HUES48 (cell line): ENCODE measurements at regions not wholly inside any gene's neighbourhood (a gene's known extent, or its start where the extent isn't known, plus 50 kb on each side); places are given as distances from the start of the nearest gene placed in this dataset.

Experiments used
- H3K27ac ChIP-seq: one replicate; pipeline ENCODE4 v1.7.0; 2013; ENCODE audit warnings: low read depth, low read length, inconsistent platforms
- H3K27me3 ChIP-seq: 2 replicates; pipeline ENCODE4 v1.6.1; 2013; ENCODE audit warnings: mild to moderate bottlenecking, low read length; ENCODE audit not compliant: control insufficient read depth, insufficient read depth
- H3K36me3 ChIP-seq: 2 replicates; pipeline ENCODE4 v1.6.1; 2013; ENCODE audit warnings: low read length; ENCODE audit not compliant: control insufficient read depth, insufficient read depth
- H3K4me1 ChIP-seq: 2 replicates; pipeline ENCODE4 v1.6.1; 2013; ENCODE audit warnings: mild to moderate bottlenecking, low read length; ENCODE audit not compliant: control insufficient read depth, insufficient read depth
- H3K4me3 ChIP-seq: 2 replicates; pipeline ENCODE4 v1.5.1; 2013; ENCODE audit warnings: mild to moderate bottlenecking, low read depth, low read length
- H3K9ac ChIP-seq: 2 replicates; pipeline ENCODE4 v1.6.1; 2013; ENCODE audit warnings: mild to moderate bottlenecking, low read depth, low read length, moderate library complexity
- H3K9me3 ChIP-seq: 2 replicates; pipeline ENCODE4 v1.6.1; 2013; ENCODE audit warnings: low read length; ENCODE audit not compliant: control insufficient read depth, insufficient read depth

GRCh38 chr15:93179700-93180102 is 90.7 kb upstream of the RGMA start:
- Histone ChIP-seq H3K9me3 (no peaks in the 10 kb centered on the region), H3K36me3 (no peaks in the 10 kb centered on the region), H3K4me1 (peaks cover 37% of the 10 kb centered on the region), H3K27ac (no peak overlapping the region), H3K27me3 (no peaks in the 10 kb centered on the region), H3K4me3 (no peak overlapping the region), H3K9ac (no peak overlapping the region)

DNA sequence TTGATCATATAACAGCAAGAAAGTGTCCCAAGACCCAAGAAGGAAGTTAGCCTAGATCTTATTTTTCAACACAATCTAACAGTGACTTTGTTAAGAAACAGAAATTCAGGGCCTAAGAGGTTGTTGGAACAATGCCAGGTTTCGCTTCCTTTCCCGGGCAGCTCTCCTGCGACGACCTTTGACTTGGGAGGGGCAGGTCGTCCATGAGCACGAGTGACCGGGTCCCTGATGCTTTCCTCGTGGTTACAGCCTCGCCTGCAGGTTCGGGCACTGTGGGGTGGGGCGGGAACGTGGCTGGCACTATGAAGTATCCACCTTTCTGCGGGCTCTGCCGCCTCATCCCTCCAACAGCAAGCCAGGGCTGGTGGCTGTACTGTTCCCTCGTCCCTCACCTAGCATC is 90.1 kb upstream of the RGMA start:
- Histone ChIP-seq H3K9ac (no peak overlapping the region), H3K9me3 (no peaks in the 10 kb centered on the region), H3K36me3 (no peaks in the 10 kb centered on the region), H3K4me3 (no peak overlapping the region), H3K27ac (no peak overlapping the region), H3K4me1 (peaks cover 37% of the 10 kb centered on the region), H3K27me3 (no peaks in the 10 kb centered on the region)

DNA sequence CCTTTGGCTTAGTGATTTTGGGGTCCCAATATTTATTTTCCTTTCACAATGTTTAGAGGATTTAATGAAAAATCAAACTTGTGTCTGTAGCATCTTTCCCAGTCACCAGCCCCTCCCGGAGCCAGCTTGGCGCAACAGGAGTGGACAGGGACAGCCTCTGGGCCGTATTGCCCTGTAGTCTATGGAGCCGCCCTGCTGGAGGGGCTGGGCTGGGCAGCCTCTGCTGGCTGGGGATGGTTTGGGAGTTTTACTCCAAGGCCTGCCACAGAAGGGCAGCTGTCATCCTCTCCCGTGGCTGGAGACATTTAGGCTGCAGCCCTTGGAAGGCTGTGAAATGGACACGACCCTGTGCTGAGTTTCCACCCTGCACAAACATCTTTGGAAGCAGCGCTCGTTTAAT is 89.4 kb upstream of the RGMA start:
- Histone ChIP-seq H3K36me3 (no peaks in the 10 kb centered on the region), H3K9ac (no peak overlapping the region), H3K9me3 (no peaks in the 10 kb centered on the region), H3K27me3 (no peaks in the 10 kb centered on the region), H3K27ac (no peak overlapping the region), H3K4me3 (no peak overlapping the region), H3K4me1 (peaks cover 33% of the 10 kb centered on the region)

DNA sequence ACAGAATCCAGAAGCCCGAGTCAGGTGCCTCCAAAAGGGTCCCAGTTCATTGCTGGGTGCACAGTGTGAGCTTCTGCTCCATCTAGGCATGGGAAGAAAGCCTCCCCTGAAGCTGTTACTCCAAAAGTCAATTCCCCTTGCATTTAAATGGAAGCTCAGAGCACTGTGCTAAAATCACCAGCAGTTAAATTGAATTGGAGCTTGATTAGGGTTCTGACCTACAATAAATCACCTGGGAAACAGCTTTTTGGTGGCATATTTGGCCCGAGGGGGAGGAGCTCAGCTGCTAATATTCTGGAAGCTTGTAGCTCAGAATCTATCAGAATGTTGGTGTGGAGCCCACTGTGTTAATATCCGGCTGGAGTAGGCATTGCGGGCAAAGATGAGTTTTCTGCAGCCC is 87.1 kb upstream of the RGMA start:
- no peak overlapping the region for H3K27ac ChIP-seq
- H3K9ac ChIP-seq, result no peak overlapping the region
- H3K9me3 ChIP-seq, result no peaks in the 10 kb centered on the region
- H3K4me1 ChIP-seq, result peaks cover 24% of the 10 kb centered on the region
- no peaks in the 10 kb centered on the region for H3K36me3 ChIP-seq
- no peaks in the 10 kb centered on the region for H3K27me3 ChIP-seq
- H3K4me3 ChIP-seq, result no peak overlapping the region

GRCh38 chr15:93174836-93175235 is 85.8 kb upstream of the RGMA start:
- H3K9ac ChIP-seq, result no peak overlapping the region
- peaks cover 13% of the 10 kb centered on the region for H3K4me1 ChIP-seq
- no peak overlapping the region for H3K4me3 ChIP-seq
- H3K27ac ChIP-seq, result no peak overlapping the region
- no peaks in the 10 kb centered on the region for H3K9me3 ChIP-seq
- H3K36me3 ChIP-seq, result no peaks in the 10 kb centered on the region
- H3K27me3 ChIP-seq, result no peaks in the 10 kb centered on the region

GRCh38 chr15:93173369-93173768 is 84.4 kb upstream of the RGMA start:
- Histone ChIP-seq H3K36me3 (no peaks in the 10 kb centered on the region), H3K27ac (no peak overlapping the region), H3K9me3 (no peaks in the 10 kb centered on the region), H3K9ac (no peak overlapping the region), H3K4me1 (peaks cover 3% of the 10 kb centered on the region; the same call in 1 of the 2 replicates), H3K27me3 (no peaks in the 10 kb centered on the region), H3K4me3 (no peak overlapping the region)

GRCh38 chr15:93171476-93171875 is 82.5 kb upstream of the RGMA start:
- H3K27me3 ChIP-seq, result no peaks in the 10 kb centered on the region
- no peaks in the 10 kb centered on the region for H3K9me3 ChIP-seq
- H3K4me1 ChIP-seq, result peaks cover 3% of the 10 kb centered on the region; the same call in 1 of the 2 replicates
- H3K36me3 ChIP-seq, result no peaks in the 10 kb centered on the region
- H3K4me3 ChIP-seq, result no peak overlapping the region
- no peak overlapping the region for H3K27ac ChIP-seq
- no peak overlapping the region for H3K9ac ChIP-seq

DNA sequence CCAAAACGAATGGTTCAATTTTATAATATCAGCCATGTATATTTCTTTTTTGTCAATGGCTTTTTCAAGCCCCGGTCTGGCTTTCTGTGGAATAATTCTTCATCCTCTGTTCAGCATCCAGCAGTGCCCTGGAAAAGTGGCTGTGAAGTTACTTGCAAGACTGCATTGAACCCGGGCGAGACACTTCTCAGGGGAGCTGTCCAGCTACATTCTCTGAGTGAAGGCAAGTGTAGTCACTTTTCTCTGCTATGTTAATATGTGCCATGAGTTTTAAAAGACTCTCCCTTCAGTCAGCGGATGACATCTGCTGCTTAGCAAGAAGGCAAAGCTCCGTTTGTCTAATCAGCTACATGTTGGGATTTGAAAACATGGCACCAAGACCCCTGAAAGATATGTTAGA is 81.3 kb upstream of the RGMA start:
- no peak overlapping the region for H3K4me3 ChIP-seq
- H3K27ac ChIP-seq, result no peak overlapping the region

DNA sequence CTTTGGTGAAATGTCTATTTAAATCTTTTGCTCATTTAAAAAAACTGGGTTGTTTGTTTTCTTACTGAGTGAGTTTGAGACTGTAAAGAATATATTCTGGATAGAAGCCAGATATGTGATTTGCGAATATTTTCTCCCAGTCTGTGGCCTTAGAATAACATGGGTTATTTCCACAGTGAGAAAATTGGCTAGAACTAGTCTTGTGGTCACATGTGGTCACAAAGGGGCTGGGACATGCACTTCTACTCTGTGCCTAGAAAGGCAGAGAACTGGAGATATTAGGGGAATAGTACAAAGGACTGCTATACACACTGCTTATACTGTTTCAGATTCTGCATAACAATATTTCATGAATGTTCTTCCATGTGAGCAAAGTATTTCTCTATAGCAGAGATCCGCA is 79.9 kb upstream of the RGMA start:
- H3K4me3 ChIP-seq, result no peak overlapping the region
- no peak overlapping the region for H3K27ac ChIP-seq
- no peak overlapping the region for H3K9ac ChIP-seq
- no peaks in the 10 kb centered on the region for H3K27me3 ChIP-seq
- no peaks in the 10 kb centered on the region for H3K9me3 ChIP-seq
- H3K4me1 ChIP-seq, result no peaks in the 10 kb centered on the region
- H3K36me3 ChIP-seq, result no peaks in the 10 kb centered on the region

More for the DNA sequence above, 81.3 kb upstream of the RGMA start:
- no peaks in the 10 kb centered on the region for H3K27me3 ChIP-seq
- no peaks in the 10 kb centered on the region for H3K36me3 ChIP-seq
- no peaks in the 10 kb centered on the region for H3K4me1 ChIP-seq
- no peak overlapping the region for H3K9ac ChIP-seq
- H3K9me3 ChIP-seq, result no peaks in the 10 kb centered on the region

DNA sequence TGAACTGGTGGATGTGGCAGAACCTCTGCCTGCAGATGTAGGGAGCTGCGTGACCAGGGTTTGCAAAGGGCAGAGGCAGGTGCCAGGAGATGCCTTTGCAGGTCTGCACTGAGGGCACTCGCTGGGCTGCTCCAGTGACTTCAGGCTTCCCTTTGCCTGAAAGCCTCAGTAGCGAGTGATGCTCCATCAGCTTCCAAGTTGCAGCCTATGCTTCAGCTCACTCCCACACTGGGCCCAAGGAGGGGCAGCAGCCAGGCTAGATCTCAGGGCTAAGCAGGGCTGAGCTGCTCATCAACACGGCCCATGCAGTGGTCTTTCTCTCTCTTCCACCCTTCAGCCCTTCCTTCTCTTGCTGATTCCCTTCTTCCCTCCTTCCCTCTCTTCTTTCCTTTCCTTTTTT is 78.3 kb upstream of the RGMA start:
- Histone ChIP-seq H3K27ac (no peak overlapping the region), H3K36me3 (no peaks in the 10 kb centered on the region), H3K27me3 (no peaks in the 10 kb centered on the region)

GRCh38 chr15:93166675-93167074 is 77.7 kb upstream of the RGMA start:
- H3K4me1 ChIP-seq, result 0 out of 2 replicates have a peak, but pooled peaks cover 3% of the 10 kb centered on the region

More for the DNA sequence above, 78.3 kb upstream of the RGMA start:
- Histone ChIP-seq H3K4me1 (no peaks in the 10 kb centered on the region), H3K4me3 (no peak overlapping the region), H3K9me3 (no peaks in the 10 kb centered on the region), H3K9ac (no peak overlapping the region)

More at GRCh38 chr15:93166675-93167074, 77.7 kb upstream of the RGMA start:
- Histone ChIP-seq H3K27ac (no peak overlapping the region), H3K9ac (no peak overlapping the region), H3K27me3 (no peaks in the 10 kb centered on the region), H3K36me3 (no peaks in the 10 kb centered on the region), H3K4me3 (no peak overlapping the region), H3K9me3 (no peaks in the 10 kb centered on the region)
